NCI-H446 (cell line): ENCODE measurements at regions not wholly inside any gene's neighbourhood (a gene's known extent, or its start where the extent isn't known, plus 50 kb on each side); places are given as distances from the start of the nearest gene placed in this dataset.

Experiments
- DNase-seq, 2 experiments: peaks; one replicate each; lab custom pipeline; 2025; lab: John Stamatoyannopoulos, UW

GRCh38 chr3:25044762-25045710 lies 383.0 kb upstream of the RARB start:
- peak in 1 of 2 experiments; percentile 8 for DNase-seq

GRCh38 chr3:25046911-25047771 lies 380.9 kb upstream of the RARB start:
- peak in 1 of 2 experiments; percentile 23 for DNase-seq

GRCh38 chr3:25049304-25049703 lies 378.8 kb upstream of the RARB start:
- DNase-seq, result peak in 1 of 2 experiments; percentile 40

GRCh38 chr3:25053360-25053759 lies 374.7 kb upstream of the RARB start:
- DNase-seq, result no peak

GRCh38 chr3:25056036-25056755 lies 371.9 kb upstream of the RARB start:
- no peak for DNase-seq

GRCh38 chr3:25056803-25057351 lies 371.2 kb upstream of the RARB start:
- peak in 1 of 2 experiments; percentile 29 for DNase-seq

- peak; percentile 35 to 57 for DNase-seq
These were observed 370.7 kb upstream of the RARB start for GRCh38 chr3:25057379-25057778.

- no peak for DNase-seq
These were observed 363.4 kb upstream of the RARB start for GRCh38 chr3:25064681-25065080.

GRCh38 chr3:25069970-25070369 lies 358.1 kb upstream of the RARB start:
- DNase-seq, result no peak

- no peak for DNase-seq
These were observed 356.2 kb upstream of the RARB start for GRCh38 chr3:25071846-25072245.

- no peak for DNase-seq
These were observed 354.6 kb upstream of the RARB start for GRCh38 chr3:25073423-25073822.

- no peak for DNase-seq
These were observed 353.9 kb upstream of the RARB start for GRCh38 chr3:25074149-25074548.

GRCh38 chr3:25080461-25080860 lies 347.6 kb upstream of the RARB start:
- no peak for DNase-seq

GRCh38 chr3:25084016-25084415 lies 344.0 kb upstream of the RARB start:
- no peak for DNase-seq

- DNase-seq, result no peak
These were observed 341.3 kb upstream of the RARB start for GRCh38 chr3:25086721-25087120.

GRCh38 chr3:25088284-25088683 lies 339.8 kb upstream of the RARB start:
- DNase-seq, result peak; percentile 32 to 58

- no peak for DNase-seq
These were observed 337.2 kb upstream of the RARB start for GRCh38 chr3:25090698-25091453.

GRCh38 chr3:25091934-25092333 lies 336.1 kb upstream of the RARB start:
- DNase-seq, result no peak

GRCh38 chr3:25094932-25095685 lies 333.0 kb upstream of the RARB start:
- DNase-seq, result no peak

- no peak for DNase-seq
These were observed 331.5 kb upstream of the RARB start for GRCh38 chr3:25096536-25096935.
